HG03571 (cell line): ENCODE measurements at regions not wholly inside any gene's neighbourhood (a gene's known extent, or its start where the extent isn't known, plus 50 kb on each side); places are given as distances from the start of the nearest gene placed in this dataset.
"Not testable (repeated sequence)": the region's sequence is repeated elsewhere in the genome, so short reads cannot be mapped to it uniquely, and the experiment has no call there.

Source experiments
- ATAC-seq: cut with Tn5 transposase; IDR thresholded peaks from one replicate; pipeline ENCODE4 v1.9.1; 2021; ENCODE audit not compliant: unreplicated experiment

DNA sequence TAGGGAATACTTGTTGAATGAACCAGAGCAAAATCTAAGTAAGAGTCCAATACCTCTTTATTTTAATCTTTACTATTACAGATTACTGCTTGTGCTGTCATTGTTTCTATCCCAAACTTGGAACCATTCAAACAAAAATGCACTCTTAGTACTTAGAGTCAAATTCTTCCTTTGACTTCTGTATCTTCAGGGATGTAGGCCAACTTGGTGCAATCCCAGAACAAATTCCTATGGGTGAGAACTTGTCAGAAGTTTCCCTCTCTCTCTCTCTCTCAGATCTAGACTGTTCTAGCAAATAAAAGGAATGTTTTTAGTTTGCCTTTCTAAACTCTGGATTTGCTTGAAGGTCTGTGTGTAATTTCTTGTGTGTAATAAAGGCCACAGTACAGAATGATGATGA lies 329.0 kb upstream of the TMTC4 start:
- no peak for ATAC-seq

GRCh38 chr13:100989392-100989791 lies 314.8 kb upstream of the TMTC4 start:
- no peak for ATAC-seq

GRCh38 chr13:100988921-100989320 lies 314.3 kb upstream of the TMTC4 start:
- no peak for ATAC-seq

DNA sequence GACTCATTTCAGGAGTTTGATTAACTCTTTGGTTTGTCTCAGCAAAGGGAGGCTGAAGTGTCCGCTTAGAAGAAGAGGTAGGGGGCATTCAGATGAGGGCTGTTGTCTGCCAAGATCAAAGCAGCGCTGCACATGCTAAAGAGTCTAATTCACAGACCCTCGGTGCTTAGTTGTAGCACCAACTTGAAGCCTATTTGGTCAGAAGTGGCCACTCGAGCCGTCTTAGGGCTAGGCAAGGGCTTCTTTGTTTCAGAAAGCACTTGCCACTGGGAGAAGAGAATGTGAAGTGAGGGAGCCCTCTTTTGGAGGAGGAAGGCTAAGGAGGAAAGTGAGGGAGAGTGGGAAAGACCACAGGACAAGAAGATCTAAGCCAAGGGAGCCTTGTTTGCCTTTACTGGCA lies 313.4 kb upstream of the TMTC4 start:
- ATAC-seq = no peak

- no peak for ATAC-seq
Observed at GRCh38 chr13:100986571-100986970, 312.0 kb upstream of the TMTC4 start.

GRCh38 chr13:100984085-100984705 lies 309.6 kb upstream of the TMTC4 start:
- ATAC-seq = no peak

DNA sequence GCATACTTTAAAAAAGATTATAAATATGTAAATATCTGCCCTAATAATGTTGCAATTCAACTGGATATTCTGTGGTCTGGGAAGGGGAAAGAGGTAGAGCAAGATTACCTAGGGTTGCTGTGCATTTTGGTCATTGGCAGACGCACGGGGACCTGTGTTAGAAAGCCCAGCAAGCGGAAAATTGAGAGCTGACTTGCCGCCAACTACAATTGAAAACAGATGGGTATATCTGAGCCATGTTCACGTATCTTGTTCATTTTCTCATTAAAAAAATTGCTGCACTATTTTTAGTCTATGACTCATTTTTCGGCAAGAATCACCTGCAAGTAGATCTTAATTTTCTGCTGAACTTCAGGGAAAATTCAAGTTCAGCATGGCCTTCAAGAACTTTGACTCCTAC lies 308.5 kb upstream of the TMTC4 start:
- ATAC-seq = no peak

DNA sequence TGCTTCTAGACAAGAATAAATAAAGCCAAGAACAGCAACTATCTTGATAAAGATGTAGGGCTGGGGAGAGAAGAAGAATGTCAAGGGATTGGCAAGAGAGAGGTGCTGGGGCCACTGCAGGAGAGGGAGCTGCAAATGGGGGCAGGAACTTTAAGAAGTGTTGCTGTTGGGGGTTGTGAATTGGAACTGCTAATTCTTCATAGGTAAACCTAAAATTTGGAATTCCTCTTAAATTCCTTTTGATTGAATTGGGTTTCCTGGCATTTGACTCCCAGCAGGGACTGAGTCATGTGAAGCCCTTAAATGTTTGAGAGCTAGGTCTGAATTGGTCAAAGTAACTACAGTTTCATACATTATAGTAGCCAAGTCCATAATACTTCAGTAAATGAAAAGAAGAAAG lies 305.6 kb upstream of the TMTC4 start:
- no peak for ATAC-seq

DNA sequence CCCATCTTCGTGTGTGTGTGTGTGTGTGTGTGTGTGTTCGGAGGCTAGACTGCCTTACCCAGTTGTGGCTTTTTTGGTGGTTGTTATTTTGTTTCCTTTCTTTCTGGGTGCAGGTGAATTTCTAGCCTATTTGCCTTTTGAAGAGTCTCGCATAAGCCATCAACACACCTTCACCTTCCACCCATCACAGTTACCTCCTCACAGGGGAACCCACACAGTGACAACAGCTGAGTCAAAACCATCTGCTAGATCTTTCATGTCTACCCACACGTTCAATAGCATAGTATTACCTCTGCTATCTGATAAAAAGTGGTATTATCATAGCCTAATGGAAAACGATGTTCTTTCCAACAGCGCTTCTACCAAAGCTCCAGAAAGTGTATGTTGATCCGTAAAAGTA lies 303.2 kb upstream of the TMTC4 start:
- ATAC-seq = no peak

DNA sequence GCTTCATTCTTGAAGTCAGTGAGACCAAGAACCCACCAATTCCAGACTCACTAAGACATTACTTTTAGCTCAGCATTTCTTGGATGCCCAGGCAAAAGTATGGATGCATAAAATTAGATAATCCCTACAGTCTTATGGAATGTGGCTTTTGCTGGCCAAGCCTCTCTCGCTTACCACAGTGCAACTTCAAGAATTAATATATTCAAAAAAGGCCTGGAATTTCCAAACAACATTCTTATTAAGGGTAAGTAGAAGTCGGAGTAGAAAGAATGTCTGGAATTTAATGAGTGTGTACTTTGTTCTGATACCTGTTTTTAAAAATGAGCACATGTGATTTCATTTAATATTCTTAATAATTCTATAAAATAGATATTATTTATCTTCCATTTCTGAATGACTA lies 302.4 kb upstream of the TMTC4 start:
- ATAC-seq = no peak

DNA sequence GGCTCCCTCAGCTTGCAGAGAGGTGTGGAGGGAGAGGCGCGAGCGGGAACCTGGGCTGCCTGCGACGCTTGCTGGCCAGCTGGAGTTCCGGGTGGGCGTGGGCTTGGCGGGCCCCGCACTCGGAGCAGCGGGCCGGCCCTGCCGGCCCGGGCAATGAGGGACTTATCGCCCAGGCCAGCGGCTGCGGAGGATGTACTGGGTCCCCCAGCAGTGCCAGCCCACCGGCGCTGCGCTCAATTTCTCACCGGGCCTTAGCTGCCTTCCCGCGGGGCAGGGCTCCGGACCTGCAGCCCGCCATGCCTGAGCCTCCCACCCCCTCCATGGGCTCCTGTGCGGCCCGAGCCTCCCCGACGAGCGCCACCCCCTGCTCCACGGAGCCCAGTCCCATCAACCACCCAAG lies 301.1 kb upstream of the TMTC4 start:
- ATAC-seq = not testable (repeated sequence)

DNA sequence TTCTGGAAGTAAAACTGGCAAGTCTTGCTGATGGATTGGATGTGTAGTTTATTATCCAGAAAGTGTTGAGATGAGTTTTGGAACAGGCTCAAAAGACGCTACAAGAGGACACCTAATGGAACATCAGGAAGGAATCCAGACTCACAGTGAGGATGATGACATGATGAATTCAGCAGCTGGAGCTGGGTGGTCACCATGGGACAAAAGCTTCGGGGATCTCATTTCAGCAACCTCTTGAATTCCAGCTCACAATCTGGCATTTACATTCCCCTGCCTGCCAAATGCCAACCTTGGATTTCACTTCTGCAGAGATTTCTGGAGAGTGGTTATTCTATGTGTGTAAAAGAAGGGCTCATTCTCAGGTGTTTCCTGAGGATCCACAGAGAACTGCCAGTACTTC lies 288.0 kb upstream of the TMTC4 start:
- ATAC-seq = no peak

GRCh38 chr13:100961186-100961585 lies 286.6 kb upstream of the TMTC4 start:
- no peak for ATAC-seq

GRCh38 chr13:100958831-100959230 lies 284.2 kb upstream of the TMTC4 start:
- no peak for ATAC-seq

GRCh38 chr13:100957741-100958140 lies 283.1 kb upstream of the TMTC4 start:
- no peak for ATAC-seq

GRCh38 chr13:100954430-100955305 lies 280.1 kb upstream of the TMTC4 start:
- no peak for ATAC-seq

- ATAC-seq = no peak
Observed at GRCh38 chr13:100951016-100951415, 276.4 kb upstream of the TMTC4 start.

- not testable (repeated sequence) for ATAC-seq
Observed at GRCh38 chr13:100948937-100949336, 274.3 kb upstream of the TMTC4 start.

DNA sequence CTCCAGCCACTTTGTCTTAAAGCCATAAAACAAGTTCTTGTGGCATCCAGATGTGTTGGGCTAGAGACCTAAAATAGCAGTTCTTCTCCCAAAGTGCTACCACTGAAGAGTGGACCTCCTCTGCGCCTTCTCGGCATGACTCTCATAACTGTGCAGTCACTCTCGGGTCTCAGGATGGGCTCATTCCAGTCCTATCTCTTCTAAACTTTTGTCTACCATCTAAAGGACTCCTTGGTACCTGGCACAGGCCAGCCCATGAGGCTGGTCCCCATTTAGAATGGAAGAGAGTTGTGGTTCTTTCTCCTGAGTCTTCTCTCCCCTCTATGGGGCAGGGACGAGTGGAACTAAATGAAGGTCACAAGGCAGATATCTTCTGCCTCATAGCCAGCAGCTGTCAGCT lies 272.0 kb upstream of the TMTC4 start:
- no peak for ATAC-seq

- no peak for ATAC-seq
Observed at GRCh38 chr13:100944791-100945345, 270.3 kb upstream of the TMTC4 start.

GRCh38 chr13:100942742-100943141 lies 268.1 kb upstream of the TMTC4 start:
- no peak for ATAC-seq
